Loucy (cell line): ENCODE measurements at regions not wholly inside any gene's neighbourhood (a gene's known extent, or its start where the extent isn't known, plus 50 kb on each side); places are given as distances from the start of the nearest gene placed in this dataset.

ENCODE experiments used
- CTCF ChIP-seq: fragments of 200-600 bp; sonication (generic); conservative IDR thresholded peaks from 2 replicates; pipeline ENCODE4 v1.5.1; 2014; ENCODE audit warnings: mild to moderate bottlenecking, antibody characterized with exemption, low read length
- EZH2phosphoT487 ChIP-seq: fragments of 200-600 bp; IDR thresholded peaks from 2 replicates; pipeline ENCODE4 v1.6.1; 2018; ENCODE audit warnings: antibody characterized with exemption, mild to moderate bottlenecking, moderate library complexity, borderline replicate concordance

GRCh38 chr3:28646435-28646834 is 297.8 kb upstream of the AZI2 start:
- TF ChIP-seq CTCF: no peak
- no peak for TF ChIP-seq EZH2phosphoT487
